SK-N-SH treated with all-trans-retinoic acid at 6 μM for 48 hours (cell line): ENCODE measurements at regions not wholly inside any gene's neighbourhood (a gene's known extent, or its start where the extent isn't known, plus 50 kb on each side); places are given as distances from the start of the nearest gene placed in this dataset.

Source experiments
- ISL1 ChIP-seq: fragments of 250-450 bp; sonication (Bioruptor Pico); IDR thresholded peaks from 2 replicates; pipeline ENCODE4 v2.1.2; 2022; ENCODE audit warnings: mild to moderate bottlenecking, moderate library complexity
- OSR1 ChIP-seq: fragments of 250-450 bp; sonication (Bioruptor Pico); IDR thresholded peaks from 2 replicates; pipeline ENCODE4 v1.8.0; 2022; ENCODE audit warnings: moderate library complexity, mild to moderate bottlenecking, inconsistent platforms
- POU6F1 ChIP-seq: fragments of 250-450 bp; sonication (Bioruptor Pico); IDR thresholded peaks from 2 replicates; pipeline ENCODE4 v1.8.0; 2021; ENCODE audit warnings: low read depth, mild to moderate bottlenecking, moderate library complexity, borderline replicate concordance
- ZC3H10 ChIP-seq: fragments of 250-450 bp; sonication (Bioruptor Pico); IDR thresholded peaks from 2 replicates; pipeline ENCODE4 v1.5.1; 2021; ENCODE audit warnings: mild to moderate bottlenecking, moderate library complexity
- TF ChIP-seq, protein P1 (sequence below): fragments of 250-450 bp; sonication (Bioruptor Pico); IDR thresholded peaks from 2 replicates; pipeline ENCODE4 v1.5.0; 2020; ENCODE audit warnings: mild to moderate bottlenecking, moderate library complexity
- TF ChIP-seq, protein P2 (sequence below): fragments of 250-450 bp; sonication (Bioruptor Pico); IDR thresholded peaks from 2 replicates; pipeline ENCODE4 v1.5.1; 2021; ENCODE audit warnings: mild to moderate bottlenecking, moderate library complexity
- TF ChIP-seq, protein P3 (sequence below): fragments of 250-450 bp; sonication (Bioruptor Pico); IDR thresholded peaks from 2 replicates; pipeline ENCODE4 v1.8.0; 2020; ENCODE audit warnings: mild to moderate bottlenecking, moderate library complexity, borderline replicate concordance

DNA sequence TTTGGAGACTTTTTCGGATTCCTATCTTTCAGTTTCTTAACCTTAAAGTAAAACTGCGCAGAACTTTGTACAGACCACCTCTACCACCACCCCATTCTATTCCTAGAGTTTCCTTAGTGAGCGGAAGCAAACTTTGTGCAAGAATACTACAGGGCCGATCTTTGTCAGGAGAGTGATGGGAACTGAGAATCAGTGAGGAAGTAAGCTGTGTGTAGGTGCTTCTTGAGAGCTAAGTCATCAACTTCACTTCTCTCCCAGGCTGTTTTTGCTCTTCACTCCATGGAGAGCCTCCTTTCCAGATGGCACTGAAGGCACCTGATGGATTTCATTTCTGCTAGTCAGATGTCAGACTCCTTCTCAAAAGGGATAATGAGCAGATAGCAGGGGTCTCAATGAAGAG, 127.3 kb downstream of the SPATA31D1 start:
- TF ChIP-seq ISL1 (CRISPR knock-in tag) (no peak), POU6F1 (CRISPR knock-in tag) (no peak), ZC3H10 (no peak), OSR1 (CRISPR knock-in tag) (no peak)
- TF ChIP-seq, protein P1, sequence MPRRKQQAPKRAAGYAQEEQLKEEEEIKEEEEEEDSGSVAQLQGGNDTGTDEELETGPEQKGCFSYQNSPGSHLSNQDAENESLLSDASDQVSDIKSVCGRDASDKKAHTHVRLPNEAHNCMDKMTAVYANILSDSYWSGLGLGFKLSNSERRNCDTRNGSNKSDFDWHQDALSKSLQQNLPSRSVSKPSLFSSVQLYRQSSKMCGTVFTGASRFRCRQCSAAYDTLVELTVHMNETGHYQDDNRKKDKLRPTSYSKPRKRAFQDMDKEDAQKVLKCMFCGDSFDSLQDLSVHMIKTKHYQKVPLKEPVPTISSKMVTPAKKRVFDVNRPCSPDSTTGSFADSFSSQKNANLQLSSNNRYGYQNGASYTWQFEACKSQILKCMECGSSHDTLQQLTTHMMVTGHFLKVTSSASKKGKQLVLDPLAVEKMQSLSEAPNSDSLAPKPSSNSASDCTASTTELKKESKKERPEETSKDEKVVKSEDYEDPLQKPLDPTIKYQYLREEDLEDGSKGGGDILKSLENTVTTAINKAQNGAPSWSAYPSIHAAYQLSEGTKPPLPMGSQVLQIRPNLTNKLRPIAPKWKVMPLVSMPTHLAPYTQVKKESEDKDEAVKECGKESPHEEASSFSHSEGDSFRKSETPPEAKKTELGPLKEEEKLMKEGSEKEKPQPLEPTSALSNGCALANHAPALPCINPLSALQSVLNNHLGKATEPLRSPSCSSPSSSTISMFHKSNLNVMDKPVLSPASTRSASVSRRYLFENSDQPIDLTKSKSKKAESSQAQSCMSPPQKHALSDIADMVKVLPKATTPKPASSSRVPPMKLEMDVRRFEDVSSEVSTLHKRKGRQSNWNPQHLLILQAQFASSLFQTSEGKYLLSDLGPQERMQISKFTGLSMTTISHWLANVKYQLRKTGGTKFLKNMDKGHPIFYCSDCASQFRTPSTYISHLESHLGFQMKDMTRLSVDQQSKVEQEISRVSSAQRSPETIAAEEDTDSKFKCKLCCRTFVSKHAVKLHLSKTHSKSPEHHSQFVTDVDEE (CRISPR knock-in tag) = no peak
- TF ChIP-seq, protein P2, sequence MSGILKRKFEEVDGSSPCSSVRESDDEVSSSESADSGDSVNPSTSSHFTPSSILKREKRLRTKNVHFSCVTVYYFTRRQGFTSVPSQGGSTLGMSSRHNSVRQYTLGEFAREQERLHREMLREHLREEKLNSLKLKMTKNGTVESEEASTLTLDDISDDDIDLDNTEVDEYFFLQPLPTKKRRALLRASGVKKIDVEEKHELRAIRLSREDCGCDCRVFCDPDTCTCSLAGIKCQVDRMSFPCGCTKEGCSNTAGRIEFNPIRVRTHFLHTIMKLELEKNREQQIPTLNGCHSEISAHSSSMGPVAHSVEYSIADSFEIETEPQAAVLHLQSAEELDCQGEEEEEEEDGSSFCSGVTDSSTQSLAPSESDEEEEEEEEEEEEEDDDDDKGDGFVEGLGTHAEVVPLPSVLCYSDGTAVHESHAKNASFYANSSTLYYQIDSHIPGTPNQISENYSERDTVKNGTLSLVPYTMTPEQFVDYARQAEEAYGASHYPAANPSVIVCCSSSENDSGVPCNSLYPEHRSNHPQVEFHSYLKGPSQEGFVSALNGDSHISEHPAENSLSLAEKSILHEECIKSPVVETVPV (CRISPR knock-in tag) = no peak
- TF ChIP-seq, protein P3, sequence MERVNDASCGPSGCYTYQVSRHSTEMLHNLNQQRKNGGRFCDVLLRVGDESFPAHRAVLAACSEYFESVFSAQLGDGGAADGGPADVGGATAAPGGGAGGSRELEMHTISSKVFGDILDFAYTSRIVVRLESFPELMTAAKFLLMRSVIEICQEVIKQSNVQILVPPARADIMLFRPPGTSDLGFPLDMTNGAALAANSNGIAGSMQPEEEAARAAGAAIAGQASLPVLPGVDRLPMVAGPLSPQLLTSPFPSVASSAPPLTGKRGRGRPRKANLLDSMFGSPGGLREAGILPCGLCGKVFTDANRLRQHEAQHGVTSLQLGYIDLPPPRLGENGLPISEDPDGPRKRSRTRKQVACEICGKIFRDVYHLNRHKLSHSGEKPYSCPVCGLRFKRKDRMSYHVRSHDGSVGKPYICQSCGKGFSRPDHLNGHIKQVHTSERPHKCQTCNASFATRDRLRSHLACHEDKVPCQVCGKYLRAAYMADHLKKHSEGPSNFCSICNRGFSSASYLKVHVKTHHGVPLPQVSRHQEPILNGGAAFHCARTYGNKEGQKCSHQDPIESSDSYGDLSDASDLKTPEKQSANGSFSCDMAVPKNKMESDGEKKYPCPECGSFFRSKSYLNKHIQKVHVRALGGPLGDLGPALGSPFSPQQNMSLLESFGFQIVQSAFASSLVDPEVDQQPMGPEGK (CRISPR knock-in tag) = no peak
